ENCODE measurements at regions not wholly inside any gene's neighbourhood (a gene's known extent, or its start where the extent isn't known, plus 50 kb on each side); places are given as distances from the start of the nearest gene placed in this dataset.

DNA sequence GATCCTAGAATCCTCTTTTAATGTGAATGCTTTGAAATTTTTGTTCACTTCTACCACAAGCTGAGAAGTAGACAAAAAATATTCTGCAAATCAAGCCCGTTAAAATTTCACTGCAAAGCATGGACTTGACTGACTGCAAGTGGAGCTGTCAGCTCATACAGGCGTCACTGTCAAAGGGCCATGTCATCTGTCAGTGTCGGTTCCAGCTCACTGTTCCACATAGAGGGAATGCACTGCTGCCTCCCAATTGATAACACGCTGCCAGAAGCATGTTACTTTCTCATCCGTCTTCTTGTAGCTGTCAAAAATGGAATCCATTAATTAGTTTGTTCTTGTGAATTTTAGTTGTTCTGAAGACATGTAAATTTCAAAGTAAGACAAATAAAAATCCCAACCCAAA is 50.4 kb upstream of the FBXL4 start:
- Histone ChIP-seq H3K9ac (ENCODE audit: low read length) (no peak overlapping the region), H3K9me2 (ENCODE audit: insufficient read depth, low read length) (no peaks in the 10 kb centered on the region), H4K20me1 (ENCODE audit: insufficient read depth) (no peaks in the 10 kb centered on the region), H3K4me3 (ENCODE audit: low read length) (no peak overlapping the region), H3K27me3 (ENCODE audit: insufficient read depth, low read depth, low read length) (no peaks in the 10 kb centered on the region), H3F3A (ENCODE audit: insufficient read depth, low read length, poor library complexity, severe bottlenecking) (no peaks in the 10 kb centered on the region), H3K9me3 (ENCODE audit: low read length) (no peaks in the 10 kb centered on the region), H3K36me3 (ENCODE audit: insufficient read depth, low read length) (no peaks in the 10 kb centered on the region), H3K4me2 (ENCODE audit: low read length) (no peak overlapping the region), H2AFZ (ENCODE audit: low read depth, low read length) (no peak overlapping the region), H3K79me2 (replicated peaks; ENCODE audit: insufficient read depth, low read length) (no peaks in the 10 kb centered on the region), H3K27ac (ENCODE audit: low read length) (no peak overlapping the region)
- TF ChIP-seq MXI1 (conservative IDR thresholded peaks at IDR 0.05; ENCODE audit: poor library complexity, severe bottlenecking) (peak; percentile 20), EP300 (conservative IDR thresholded peaks at IDR 0.05; ENCODE audit: poor library complexity, severe bottlenecking) (peak; percentile 96), TAF1 (IDR thresholded peaks at IDR 0.05; ENCODE audit: low read depth) (no peak), POLR2AphosphoS5 (IDR thresholded peaks at IDR 0.05) (peak; percentile 84)

Small RNA genes lying in the stretch of these regions (small RNA-seq; reads per million reads assigned to genes)
- gene MIR548AI = 0 reads per million in 3 experiments
